Lower lobe of right lung (tissue), 2 donors: ENCODE measurements at regions not wholly inside any gene's neighbourhood (a gene's known extent, or its start where the extent isn't known, plus 50 kb on each side); places are given as distances from the start of the nearest gene placed in this dataset.

Experiments used
- ATAC-seq, 2 donors: fragments of 200-7000 bp; cut with Tn5 transposase; one replicate each; pipeline ENCODE4 v1.9.1; 2020 to 2022; ENCODE audit warnings: mild to moderate bottlenecking in 2 of 2, moderate library complexity in 2 of 2
- DNase-seq: peaks from one replicate; pipeline ENCODE4 v3.0.0-alpha.2; 2020
- H3K27ac ChIP-seq: fragments of 200-600 bp; one replicate; pipeline ENCODE4 v1.8.0; 2022
- H3K27me3 ChIP-seq: fragments of 200-600 bp; one replicate; pipeline ENCODE4 v1.8.0; 2022; ENCODE audit warnings: low read depth
- H3K36me3 ChIP-seq: fragments of 200-600 bp; one replicate; pipeline ENCODE4 v1.8.0; 2022; ENCODE audit warnings: mild to moderate bottlenecking
- H3K4me1 ChIP-seq: fragments of 200-600 bp; one replicate; pipeline ENCODE4 v1.8.0; 2022
- H3K4me3 ChIP-seq: fragments of 200-600 bp; one replicate; pipeline ENCODE4 v1.8.0; 2022; ENCODE audit warnings: mild to moderate bottlenecking
- H3K9me3 ChIP-seq: fragments of 200-600 bp; one replicate; pipeline ENCODE4 v1.8.0; 2022
- intact Hi-C: fragments of 100-400 bp; cut with DNase I; formaldehyde crosslinking; loops from one replicate; pipeline ENCODE4 v1.11.0; 2022
- TF ChIP-seq, protein P1 (sequence below): fragments of 200-600 bp; IDR thresholded peaks from one replicate; pipeline ENCODE4 v1.8.0; 2022; ENCODE audit warnings: antibody characterized with exemption, mild to moderate bottlenecking
- donor health status: DM: no; HTN: yes; CAD: no; lungs with severe emphysema.

DNA sequence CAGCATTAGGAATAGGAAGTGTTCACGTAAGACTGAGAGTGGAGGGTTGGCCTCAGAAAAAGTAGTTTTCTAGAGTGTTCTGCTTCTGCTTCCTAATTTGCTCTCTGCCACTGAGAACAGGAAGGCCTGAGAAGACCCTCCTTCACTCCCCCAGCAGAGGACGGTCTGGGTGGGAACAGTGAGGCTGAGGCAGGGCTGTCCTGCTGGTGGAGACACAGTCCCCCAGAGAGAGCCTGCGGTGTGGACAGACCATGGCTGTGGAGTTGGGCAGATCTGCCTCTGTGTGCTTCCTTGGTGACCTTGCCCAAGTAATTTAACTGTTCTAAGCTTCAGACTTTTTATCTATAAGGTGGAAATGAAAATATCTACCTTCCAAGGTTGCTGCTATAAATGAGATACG is 182.3 kb downstream of the DACT1 start:
- Histone ChIP-seq H3K27ac (no peak overlapping the region), H3K4me3 (no peak overlapping the region), H3K4me1 (no peaks in the 10 kb centered on the region), H3K36me3 (no peaks in the 10 kb centered on the region), H3K9me3 (no peaks in the 10 kb centered on the region), H3K27me3 (no peaks in the 10 kb centered on the region)
- intact Hi-C loops = no loop called here
- TF ChIP-seq, protein P1, sequence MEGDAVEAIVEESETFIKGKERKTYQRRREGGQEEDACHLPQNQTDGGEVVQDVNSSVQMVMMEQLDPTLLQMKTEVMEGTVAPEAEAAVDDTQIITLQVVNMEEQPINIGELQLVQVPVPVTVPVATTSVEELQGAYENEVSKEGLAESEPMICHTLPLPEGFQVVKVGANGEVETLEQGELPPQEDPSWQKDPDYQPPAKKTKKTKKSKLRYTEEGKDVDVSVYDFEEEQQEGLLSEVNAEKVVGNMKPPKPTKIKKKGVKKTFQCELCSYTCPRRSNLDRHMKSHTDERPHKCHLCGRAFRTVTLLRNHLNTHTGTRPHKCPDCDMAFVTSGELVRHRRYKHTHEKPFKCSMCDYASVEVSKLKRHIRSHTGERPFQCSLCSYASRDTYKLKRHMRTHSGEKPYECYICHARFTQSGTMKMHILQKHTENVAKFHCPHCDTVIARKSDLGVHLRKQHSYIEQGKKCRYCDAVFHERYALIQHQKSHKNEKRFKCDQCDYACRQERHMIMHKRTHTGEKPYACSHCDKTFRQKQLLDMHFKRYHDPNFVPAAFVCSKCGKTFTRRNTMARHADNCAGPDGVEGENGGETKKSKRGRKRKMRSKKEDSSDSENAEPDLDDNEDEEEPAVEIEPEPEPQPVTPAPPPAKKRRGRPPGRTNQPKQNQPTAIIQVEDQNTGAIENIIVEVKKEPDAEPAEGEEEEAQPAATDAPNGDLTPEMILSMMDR = no peak
- no peak for DNase-seq
- ATAC-seq = peak in 1 of 2 donors; percentile 27

DNA sequence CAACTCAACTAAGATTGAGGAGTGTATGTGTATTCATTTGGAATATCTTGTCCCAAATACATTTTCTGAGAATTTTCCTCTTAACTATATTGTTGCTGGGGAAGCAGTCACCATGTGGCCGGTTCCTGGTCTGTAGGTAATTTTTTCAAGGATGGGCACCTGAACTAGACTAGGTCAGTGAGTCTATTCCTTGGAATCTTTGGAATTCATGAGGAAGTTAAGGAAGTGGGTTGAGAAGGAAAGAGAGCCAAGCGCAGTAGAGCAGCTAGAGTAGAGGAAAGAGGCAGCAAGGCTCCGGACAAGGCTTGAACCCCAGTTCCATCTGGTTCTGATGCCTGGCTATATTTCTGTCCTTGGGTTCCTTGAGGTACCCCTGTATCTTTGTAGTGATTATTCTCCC is 183.7 kb downstream of the DACT1 start:
- Histone ChIP-seq H3K27ac (no peak overlapping the region), H3K36me3 (no peaks in the 10 kb centered on the region), H3K27me3 (no peaks in the 10 kb centered on the region), H3K4me1 (no peaks in the 10 kb centered on the region), H3K4me3 (no peak overlapping the region), H3K9me3 (no peaks in the 10 kb centered on the region)
- no peak for ATAC-seq
- no peak for DNase-seq
- intact Hi-C loops = no loop called here
- TF ChIP-seq, protein P1 = no peak

- H3K27ac ChIP-seq = no peak overlapping the region
- no peak for ATAC-seq
- intact Hi-C loops = no loop called here
Measured at GRCh38 chr14:58822856-58823255, 185.1 kb downstream of the DACT1 start.

GRCh38 chr14:58823312-58823711 is 185.6 kb downstream of the DACT1 start:
- no peaks in the 10 kb centered on the region for H3K36me3 ChIP-seq
- ATAC-seq = no peak
- TF ChIP-seq, protein P1 = no peak
- H3K4me1 ChIP-seq = no peaks in the 10 kb centered on the region
- no peaks in the 10 kb centered on the region for H3K27me3 ChIP-seq
- no peak overlapping the region for H3K27ac ChIP-seq
- DNase-seq = no peak
- H3K9me3 ChIP-seq = peaks cover 7% of the 10 kb centered on the region
- H3K4me3 ChIP-seq = no peak overlapping the region
- intact Hi-C loops = no loop called here

More at GRCh38 chr14:58822856-58823255, 185.1 kb downstream of the DACT1 start:
- H3K4me1 ChIP-seq = no peaks in the 10 kb centered on the region
- H3K4me3 ChIP-seq = no peak overlapping the region
- DNase-seq = no peak
- TF ChIP-seq, protein P1 = no peak
- H3K36me3 ChIP-seq = no peaks in the 10 kb centered on the region
- no peaks in the 10 kb centered on the region for H3K27me3 ChIP-seq
- H3K9me3 ChIP-seq = peaks cover 7% of the 10 kb centered on the region

DNA sequence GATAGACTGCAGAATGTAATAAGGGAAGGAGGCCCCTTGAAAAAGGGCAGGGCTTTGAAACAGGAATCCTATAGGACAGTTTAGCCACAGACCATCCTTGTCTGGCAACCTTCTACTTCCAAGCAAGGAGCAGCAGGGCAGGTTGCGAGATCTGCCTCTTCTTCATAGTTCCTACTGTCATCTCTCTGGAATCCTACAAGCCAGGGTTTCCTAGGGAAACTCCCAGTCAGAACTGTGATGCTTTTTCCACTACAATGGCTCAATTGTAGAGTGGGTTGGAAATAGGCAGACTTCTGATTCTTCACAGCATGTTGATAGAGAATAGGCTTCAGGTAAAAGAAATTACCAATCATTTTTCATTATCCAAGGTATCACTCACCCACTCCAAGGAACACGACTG is 186.3 kb downstream of the DACT1 start:
- no peaks in the 10 kb centered on the region for H3K36me3 ChIP-seq
- DNase-seq (no peak), ATAC-seq (no peak)
- H3K4me1 ChIP-seq = no peaks in the 10 kb centered on the region
- H3K27me3 ChIP-seq = no peaks in the 10 kb centered on the region
- no peak overlapping the region for H3K4me3 ChIP-seq
- intact Hi-C loops = no loop called here
- H3K9me3 ChIP-seq = peaks cover 7% of the 10 kb centered on the region
- no peak overlapping the region for H3K27ac ChIP-seq
- TF ChIP-seq, protein P1 = no peak

- Histone ChIP-seq H3K27me3 (no peaks in the 10 kb centered on the region), H3K27ac (no peak overlapping the region), H3K4me1 (peaks cover 3% of the 10 kb centered on the region), H3K36me3 (no peaks in the 10 kb centered on the region), H3K9me3 (peaks cover 7% of the 10 kb centered on the region), H3K4me3 (no peak overlapping the region)
- TF ChIP-seq, protein P1 = no peak
- intact Hi-C loops = no loop called here
- no peak for DNase-seq
- no peak for ATAC-seq
Measured at GRCh38 chr14:58824796-58825195, 187.0 kb downstream of the DACT1 start.
